Eye (tissue), 1 donor: ENCODE measurements at regions not wholly inside any gene's neighbourhood (a gene's known extent, or its start where the extent isn't known, plus 50 kb on each side); places are given as distances from the start of the nearest gene placed in this dataset.
"Not testable (repeated sequence)": the region's sequence is repeated elsewhere in the genome, so short reads cannot be mapped to it uniquely, and the experiment has no call there.

ENCODE experiments used
- DNase-seq: peaks from one replicate; pipeline ENCODE4 v3.0.0-alpha.2; 2015

DNA sequence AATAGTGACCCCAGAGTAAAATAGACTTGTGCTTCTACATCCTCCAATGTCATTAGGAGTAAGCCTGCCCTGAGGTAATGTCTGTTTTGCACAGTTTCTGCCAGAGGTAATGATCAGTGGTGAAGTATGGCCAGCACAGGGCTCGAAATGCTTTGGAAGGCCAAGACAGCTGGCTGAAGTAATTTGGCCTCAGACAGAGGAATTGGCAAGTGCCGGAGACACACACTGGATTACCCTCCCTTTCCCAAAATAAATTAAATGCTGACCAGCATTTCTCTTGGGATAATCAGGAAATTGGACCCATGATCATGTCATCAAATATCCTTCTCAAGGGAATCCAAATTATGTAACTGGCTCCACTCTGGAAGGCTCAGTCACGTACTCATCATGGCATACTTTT is 379.0 kb upstream of the CHST9 start:
- DNase-seq: no peak

DNA sequence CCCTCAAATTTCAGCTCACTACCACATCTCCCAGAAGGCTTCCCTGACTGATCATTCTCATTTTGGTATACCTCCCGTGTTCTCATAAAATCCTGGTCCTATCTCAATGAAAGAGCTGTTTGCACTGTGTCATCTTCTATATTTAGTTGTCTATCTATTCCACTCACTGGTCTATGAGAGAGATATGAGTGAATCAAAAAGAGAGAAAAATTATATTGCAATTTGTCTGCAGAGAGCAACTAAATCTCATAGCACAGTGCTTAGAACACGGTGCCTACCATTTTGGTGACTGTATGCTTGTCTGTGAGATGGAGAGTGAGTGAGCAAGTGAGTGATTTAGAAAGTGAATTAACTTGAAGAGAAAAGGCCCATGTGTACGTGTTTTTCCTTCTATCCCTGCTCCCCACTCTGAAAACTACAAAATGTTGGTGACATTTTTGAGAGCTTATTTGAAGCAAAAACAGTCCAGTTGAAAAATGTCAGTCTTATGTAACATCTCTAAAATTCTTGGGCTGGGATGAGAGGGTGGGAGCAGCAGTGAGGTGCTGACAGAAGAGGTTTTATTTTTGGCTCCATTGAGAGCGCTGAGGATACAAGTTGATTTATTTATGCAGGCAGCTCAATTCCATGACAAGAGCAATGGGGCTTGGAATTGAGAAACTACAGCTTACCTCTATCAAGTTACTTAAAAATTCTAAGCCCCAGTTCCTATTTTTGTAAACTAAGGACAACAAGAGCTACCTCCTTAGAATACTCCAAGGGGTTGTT is 373.5 kb upstream of the CHST9 start:
- DNase-seq: no peak

DNA sequence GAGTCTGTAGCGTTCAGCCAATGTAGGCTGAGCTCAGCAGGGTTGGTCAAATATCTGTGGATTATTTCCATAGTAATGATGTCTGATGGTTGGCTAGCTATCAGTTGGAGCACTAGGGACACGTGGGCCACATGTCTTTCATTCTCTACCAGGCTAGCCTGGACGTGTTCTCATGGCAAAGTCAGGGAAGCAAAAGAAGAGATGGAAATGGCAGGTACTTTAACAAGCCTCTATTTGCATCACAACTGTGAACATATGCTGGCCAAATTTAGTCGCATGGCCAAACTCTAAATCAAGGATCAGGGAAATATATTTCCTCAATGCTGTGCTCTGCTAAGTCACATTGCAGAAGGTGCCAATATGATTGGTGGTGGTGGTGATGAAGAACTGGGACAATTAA is 371.6 kb upstream of the CHST9 start:
- DNase-seq: no peak

DNA sequence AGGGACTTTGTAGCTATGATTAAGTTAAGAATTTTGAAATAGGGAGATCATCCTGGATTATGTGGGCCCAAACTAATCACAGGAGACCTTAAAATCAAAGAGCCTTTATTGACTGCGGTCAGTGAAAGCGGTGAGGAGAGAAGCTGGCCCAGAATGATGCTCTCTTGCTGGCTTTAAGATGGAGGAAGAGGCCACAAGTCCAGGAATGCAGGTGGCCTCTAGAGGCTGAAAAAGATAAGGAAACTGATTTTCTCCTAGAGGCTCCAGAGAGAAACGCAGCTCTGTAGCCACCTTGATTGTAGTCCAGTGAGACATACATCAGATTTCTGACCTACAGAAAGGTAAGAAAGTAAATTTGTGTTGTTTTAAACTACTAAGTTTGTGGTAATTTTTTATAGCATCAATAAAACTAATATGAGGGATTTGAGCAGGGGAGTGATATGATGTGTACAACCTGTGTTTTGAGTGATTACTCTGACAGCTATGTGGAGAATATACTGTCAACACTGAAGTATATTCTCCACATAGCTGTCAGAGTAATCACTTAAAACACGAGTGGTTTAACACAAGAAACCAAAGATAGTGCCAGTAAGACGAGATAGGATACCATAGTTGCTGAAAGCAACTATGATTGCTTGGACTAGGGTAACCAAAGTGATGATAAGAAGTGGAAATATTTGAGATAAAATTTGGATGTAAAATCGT is 364.4 kb upstream of the CHST9 start:
- DNase-seq: no peak

DNA sequence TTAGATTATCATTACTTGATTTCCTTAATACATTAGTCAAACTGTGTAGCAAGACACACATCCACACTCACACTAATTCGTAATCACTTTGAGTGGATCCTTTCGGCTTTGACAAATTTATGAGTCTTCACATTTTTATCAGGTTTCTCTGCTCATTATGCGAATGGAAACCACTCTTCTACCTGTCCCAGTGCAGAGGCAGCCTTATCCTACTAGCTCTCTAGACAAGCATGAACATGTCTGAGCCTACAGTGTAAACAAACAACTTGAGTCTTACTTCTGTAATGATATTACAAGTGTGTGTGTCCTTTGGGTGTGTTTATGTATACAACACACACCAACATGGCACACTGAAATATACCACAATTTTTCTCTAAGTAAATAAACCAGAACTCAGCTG is 361.9 kb upstream of the CHST9 start:
- DNase-seq: no peak

DNA sequence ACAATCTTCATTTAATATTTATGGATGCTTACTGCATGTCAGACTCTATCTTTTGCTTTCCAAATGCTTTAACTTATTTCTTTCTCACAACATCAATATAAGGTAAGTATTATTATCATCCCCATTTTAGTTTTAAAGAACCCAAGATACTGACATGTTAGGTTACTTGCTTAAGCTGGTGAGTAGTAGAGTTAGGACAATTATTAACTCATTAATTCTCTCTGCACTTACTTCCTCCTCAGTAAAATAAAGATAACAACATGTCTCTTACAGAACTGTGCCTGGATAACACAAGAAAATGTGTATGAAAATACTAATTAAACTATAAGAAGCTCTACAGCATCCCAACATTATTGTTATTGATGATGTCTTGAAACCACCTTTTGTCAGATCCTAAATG is 359.1 kb upstream of the CHST9 start:
- DNase-seq: no peak

DNA sequence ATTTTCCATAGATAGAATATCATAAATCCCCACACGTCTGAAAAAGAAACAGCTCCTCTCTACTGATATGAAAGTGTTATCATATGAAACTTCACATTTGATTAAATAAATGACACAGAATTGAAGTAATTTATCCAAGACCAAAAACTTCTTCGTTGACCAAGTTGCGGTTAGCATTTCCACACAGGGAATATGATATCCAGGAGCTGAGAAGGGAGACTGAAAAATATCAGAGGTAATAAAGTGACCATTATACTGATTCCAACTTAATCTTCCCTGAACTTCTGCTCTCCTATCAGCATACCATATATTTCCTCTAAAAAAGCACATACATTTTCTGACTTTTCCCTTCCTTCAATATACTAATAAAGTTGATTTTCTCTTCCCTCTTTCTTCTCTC is 356.2 kb upstream of the CHST9 start:
- DNase-seq: no peak

DNA sequence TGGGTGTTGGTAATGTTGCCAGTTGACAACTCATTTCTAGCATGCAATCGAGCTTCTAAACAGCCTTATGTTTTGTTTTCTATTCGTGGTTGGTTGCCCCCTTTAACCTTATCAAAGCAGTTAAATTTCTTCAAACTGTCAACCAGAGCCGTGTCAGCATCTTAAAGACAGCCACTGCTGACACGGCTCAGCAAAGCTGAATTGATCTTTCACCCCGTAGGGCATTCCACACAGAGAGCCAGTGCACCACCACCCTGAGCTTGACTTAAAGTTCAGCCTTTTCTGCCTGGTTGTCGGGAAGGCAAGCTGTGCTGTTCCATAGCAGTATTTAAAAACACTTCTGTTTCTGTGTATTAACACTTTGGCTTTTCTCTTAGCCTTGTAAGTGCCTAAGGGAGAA is 355.0 kb upstream of the CHST9 start:
- peak; percentile 49 for DNase-seq

DNA sequence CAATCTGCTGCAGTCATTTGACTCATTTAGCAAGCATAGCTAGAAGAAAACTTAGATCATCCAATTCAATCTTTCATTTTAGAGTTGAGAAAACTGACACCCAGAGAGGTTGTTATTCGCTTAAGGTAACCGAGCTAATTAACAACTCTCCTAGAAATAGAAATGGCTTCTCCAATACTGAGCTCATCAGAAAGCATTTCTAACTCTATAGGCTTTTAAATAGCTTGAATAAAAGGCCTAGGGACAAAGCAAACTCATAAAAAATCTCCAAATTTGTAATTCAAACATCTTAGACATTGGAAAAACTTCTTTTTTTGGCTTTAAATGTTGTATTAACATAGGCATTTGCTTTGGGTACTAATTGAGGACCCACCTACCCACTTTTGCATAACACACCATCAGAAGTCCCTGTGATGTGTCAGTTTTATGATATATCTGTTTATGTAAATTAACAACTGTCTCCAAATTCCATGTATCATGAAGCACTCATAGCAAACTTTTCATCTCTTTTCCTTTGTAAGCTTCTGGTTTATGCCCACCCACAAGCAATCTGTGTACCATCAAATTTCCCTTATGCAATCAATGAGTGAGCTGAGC is 343.9 kb upstream of the CHST9 start:
- no peak for DNase-seq

DNA sequence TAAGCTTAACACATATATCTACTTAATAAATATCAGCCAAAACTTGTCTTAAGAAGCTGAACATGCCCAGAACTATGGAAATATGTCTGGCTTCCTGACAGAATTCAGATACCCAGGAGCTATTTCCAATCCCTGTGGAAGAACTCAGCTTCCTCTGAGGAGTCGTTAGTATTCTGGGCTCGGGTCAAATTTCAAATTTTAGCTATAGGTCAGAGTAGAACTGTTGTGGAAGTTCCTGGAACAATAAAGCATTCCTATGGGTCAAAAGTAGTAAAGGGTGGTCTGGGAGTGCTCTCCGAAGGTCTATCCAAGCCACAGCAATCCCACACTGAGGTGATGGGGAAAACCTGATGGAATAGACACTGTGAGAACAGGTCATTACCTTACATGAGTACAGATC is 342.7 kb upstream of the CHST9 start:
- DNase-seq: no peak

DNA sequence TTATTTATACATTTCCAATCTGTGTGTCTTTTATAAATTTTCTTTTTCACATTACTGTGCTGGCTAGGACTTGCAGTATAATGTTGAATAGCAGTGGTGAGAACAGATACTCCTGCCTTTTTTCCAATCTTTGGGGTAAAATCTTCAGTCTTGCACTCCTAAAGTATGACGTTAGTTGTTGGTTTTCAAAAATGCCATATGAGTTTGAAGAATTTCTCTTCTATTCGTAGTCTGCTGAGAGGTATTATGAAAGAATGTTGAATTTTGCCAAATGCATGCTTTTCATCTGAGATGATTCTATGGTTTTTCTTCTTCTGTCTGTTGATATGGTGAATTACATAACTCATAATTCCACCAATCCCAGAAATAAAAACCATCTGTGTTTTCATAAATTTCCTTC is 335.3 kb upstream of the CHST9 start:
- DNase-seq: no peak

DNA sequence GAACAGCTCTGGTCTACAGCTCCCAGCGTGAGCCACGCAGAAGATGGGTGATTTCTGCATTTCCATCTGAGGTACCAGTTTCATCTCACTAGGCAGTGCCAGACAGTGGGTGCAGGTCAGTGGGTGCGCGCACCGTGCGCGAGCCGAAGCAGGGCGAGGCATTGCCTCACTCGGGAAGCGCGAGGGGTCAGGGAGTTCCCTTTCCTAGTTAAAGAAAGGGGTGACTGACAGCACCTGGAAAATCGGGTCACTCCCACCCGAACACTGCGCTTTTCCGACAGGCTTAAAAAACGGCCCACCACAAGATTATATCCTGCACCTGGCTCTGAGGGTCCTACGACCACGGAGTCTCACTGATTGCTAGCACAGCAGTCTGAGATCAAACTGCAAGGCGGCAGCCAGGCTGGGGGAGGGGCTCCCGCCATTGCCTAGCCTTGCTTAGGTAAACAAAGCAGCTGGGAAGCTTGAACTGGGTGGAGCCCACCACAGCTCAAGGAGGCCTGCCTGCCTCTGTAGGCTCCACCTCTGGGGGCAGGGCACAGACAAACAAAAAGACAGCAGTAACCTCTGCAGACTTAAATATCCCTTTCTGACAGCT is 325.0 kb upstream of the CHST9 start:
- not testable (repeated sequence) for DNase-seq

DNA sequence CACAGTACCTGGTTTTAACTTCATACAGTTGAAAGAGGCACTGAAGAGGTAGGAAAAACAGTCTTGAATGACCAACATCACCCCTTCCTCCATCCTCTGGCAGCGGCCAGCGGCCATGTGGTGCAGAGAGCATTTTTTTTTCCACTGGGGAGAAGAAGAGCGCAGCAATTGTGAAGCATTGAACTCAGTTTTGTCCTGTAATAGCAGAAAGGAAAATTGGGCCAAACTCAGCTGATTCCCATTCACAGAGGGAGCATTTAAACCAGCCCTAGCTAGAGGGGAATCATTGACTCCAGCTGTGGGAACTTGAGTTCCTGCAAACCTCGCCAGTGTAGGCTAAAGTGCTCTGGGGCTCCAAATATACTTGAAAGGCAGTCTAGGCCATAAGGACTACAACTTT is 316.6 kb upstream of the CHST9 start:
- no peak for DNase-seq

DNA sequence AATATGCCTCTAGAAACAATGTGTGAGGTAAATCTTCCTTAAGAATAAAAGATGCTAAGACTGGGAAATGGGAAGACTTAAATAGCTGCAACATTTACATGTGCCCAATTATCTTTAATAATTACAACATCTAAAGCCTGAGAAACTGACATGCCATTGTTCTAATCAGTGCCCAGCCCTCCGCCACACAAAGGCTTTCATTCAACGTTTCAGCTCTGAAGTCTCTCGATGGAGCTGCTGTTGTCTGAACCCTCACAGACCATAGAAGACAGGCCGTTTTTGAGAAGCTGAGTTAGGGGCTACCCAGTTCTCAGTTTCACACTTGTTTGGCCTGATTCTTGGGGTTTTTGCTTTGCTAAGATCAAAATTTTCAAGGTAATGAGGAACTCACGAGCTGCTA is 315.4 kb upstream of the CHST9 start:
- DNase-seq: peak; percentile 46

DNA sequence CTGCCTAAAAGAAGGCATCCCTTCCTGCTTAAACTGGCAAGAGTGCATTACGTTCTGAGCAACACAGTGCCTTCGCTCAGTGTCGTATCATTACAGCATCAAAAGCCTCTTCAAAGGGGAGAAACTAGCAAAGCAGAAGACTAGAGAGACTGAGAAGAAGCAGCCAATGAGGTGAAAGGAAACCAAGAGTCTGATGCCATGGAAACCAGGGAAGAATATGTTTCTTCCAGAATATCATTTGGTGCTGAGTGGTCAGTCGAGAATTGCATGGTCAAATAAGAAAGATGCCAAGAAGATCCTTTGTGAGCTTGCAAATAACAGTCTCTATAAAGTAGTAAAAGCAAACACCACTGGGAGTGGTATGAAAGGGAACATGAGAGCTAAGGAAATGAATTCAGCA is 312.1 kb upstream of the CHST9 start:
- DNase-seq: no peak

DNA sequence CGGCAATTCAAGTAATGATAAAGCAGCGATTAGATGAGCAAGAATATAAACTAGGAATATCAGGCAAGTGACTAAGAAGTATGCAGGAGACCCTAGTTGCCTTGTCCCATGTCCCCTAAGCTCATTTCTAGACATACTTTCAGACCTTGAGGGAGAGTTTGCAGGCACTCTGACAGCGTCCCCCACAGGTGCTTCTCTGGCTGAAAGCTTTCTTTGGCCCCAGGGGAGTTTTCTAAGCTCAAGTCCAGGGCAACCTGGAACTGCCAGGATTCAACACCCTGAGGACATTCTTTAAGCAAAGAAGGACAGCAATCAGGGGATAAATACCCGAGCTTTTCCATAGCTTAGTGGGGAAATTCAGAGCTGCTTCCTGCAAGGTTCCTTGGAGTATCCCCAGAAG is 308.1 kb upstream of the CHST9 start:
- no peak for DNase-seq

DNA sequence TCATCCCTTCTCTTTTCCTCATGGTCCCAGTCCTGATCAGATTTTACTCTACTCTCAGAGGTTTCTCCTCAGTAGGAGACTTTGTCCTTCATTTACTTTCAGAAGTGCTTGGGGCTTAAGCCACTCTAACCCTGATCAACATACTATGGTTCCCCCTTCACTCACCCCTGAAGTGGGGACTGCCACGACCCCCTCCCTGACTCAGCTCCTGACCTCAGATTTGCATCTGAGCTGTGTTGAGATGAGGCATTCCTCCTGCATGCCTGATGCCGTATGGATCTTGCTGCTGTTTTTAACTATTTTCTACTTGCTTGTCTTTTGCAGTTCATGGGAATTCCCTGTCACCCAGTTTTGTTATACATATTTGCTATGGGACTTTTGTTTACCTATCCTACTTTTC is 306.7 kb upstream of the CHST9 start:
- no peak for DNase-seq

DNA sequence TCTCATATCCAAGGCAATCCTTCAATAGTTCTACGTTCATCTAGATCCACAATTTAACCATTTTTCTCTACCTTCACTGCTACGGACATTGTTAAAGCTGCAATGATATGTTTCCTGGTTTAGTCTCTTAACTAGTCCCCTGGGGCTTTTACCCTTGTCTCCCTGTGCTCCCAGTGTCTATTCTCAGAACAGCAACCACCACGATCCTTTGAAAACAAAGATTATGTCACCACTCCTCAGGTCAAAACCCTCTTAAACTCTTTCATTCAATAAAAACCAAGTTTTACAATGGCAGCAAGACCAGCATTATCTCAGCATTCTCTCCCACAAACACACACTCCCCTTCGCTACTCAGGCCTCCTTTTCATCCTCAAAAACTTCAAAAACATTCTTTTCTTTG is 298.2 kb upstream of the CHST9 start:
- no peak for DNase-seq

DNA sequence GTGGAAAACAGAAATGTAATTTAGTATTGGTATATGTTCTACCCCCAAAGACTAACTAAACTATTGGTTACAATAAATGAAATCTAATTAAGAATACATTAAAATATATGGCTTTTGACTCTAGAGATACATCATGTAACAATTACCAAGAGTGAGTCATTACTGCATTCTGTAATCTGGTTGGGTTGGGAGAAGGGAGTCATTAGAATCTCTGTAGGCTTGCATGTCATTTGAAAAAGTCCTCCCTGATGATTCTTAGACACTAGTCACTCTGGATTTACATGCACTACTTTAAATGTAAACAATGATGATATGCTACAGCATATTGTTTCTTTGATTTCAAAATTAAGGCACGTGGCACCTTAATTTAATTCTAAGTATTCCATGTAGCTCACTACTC is 293.4 kb upstream of the CHST9 start:
- DNase-seq: no peak

DNA sequence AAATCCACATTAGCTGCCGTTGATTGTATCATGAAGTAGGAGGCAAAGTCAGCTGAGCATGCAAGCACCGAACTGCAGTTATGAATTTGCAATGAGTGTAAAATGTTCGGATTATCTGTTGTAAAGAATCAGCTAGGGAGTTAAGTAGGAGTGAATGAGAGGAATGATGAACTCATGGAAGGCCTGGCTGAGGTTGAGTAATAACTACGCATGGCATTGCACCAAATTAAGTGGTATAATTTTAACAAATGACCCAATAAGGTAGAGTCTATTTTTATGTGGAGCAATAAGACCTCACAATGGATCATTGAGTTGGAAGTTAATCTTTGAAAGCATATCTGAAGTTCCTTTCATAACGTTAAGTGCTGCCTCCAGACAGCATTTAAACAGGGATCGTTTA is 288.2 kb upstream of the CHST9 start:
- no peak for DNase-seq

DNA sequence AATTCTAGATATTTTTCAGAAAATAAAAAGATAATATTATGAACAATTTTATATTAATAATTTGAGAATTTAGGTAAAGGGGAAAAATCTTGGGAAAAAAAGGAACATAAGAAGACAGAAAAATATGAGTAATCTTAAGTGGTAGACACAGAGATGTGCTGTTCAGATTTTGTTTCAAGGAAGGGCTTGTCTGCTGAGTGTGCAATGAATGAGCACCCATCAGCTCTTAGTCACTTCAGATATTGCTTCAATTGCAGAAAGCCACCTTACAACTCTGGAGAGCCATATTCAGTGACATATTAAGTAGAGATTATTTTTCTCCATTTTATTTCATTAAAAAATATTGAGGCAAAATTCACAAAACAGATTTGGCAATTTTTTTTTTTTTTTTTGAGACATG is 282.0 kb upstream of the CHST9 start:
- DNase-seq: no peak

DNA sequence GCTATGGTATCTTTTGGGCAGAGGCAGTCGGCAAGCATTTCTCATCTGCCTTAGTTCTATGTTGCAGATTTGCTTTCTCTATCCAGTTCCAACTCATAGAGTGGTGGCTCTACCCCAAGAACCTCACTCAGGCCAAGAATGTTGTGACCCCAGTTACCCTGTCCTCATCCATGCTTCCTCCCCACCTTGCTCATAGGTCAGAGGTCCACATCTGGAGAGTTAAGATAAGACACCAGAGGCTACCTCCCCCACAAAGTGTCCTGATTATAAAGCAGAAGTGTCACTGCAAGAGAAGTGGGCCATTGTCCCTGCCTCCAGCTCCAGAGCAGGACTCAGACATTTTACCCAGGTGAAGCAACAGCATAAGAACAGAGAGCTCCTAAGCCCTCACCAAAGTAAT is 276.8 kb upstream of the CHST9 start:
- DNase-seq: no peak

DNA sequence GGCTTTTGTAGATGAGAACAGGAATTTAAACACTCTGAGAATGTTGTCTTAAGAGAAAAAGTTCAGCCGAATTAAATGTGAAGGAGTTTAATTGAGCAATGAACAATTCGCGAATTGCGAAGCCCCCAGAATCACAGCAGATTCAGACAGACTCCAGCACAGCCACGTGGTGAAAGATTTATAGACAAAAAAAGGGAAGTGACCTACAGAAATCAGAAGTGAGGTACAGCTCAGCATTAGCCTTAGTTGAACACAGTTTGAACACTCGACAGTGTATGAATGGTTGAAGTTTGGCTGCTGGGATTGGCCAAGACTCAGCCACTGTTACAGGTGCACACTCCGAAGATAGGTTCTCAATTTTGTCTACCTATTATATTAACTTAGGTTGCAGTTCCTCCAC is 264.0 kb upstream of the CHST9 start:
- no peak for DNase-seq

DNA sequence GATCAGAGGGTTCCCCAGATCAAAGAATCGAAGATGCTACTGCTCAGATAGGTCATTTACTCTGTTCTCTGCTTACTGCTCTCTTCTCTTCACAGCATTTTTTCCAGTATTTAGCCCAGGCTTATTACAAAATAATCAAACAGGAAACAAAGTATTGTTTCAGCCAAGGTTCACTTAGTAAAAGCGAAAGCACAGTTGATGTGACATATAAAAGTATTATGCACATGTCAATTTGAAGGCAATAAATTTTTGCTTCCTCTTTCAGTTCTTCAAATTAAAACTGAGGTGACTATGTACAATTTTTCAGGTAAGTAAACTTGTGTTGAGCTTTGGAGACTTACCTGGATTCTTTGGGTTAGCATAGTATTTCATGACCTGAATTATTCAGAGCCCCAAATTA is 262.8 kb upstream of the CHST9 start:
- no peak for DNase-seq
